Endothelial cell of umbilical vein (primary cell): ENCODE measurements at regions not wholly inside any gene's neighbourhood (a gene's known extent, or its start where the extent isn't known, plus 50 kb on each side); places are given as distances from the start of the nearest gene placed in this dataset.

Experiments used
- BruUV-seq: library from RNA; stranded (reverse); fragments of 400-500 nt; replicated peaks from 2 replicates; lab custom pipeline; 2021; lab: Mats Ljungman, UMichigan
- CTCF ChIA-PET: fragments of 300-600, 350-600 bp; sonication (Branson Sonifier 250); formaldehyde crosslinking; loops from one replicate; lab custom pipeline; 2021; ENCODE audit warnings: antibody characterized with exemption, inconsistent platforms; lab: Charles Lee
- POLR2A ChIA-PET: fragments of 300-600, 350-600 bp; sonication (Branson Sonifier 250); formaldehyde crosslinking; loops from one replicate; lab custom pipeline; 2021; ENCODE audit warnings: antibody characterized with exemption, inconsistent platforms; lab: Charles Lee
- DNase-seq: peaks from one replicate; pipeline ENCODE4 v3.0.0-alpha.2; 2011; ENCODE audit warnings: low read depth, low spot score
- FAIRE-seq: peaks from 2 replicates; lab custom pipeline; 2011; peaks lifted over from hg19 to GRCh38; lab: Jason Lieb, UNC
- H2AFZ ChIP-seq: 2 replicates; pipeline ENCODE4 v1.6.0; 2012; ENCODE audit warnings: low read depth, low read length, control low read depth, inconsistent platforms
- H3K27ac ChIP-seq: 2 replicates; pipeline ENCODE4 v1.5.1; 2011; ENCODE audit warnings: low read depth, mild to moderate bottlenecking, control low read depth, low read length, moderate library complexity; ENCODE audit not compliant: insufficient read depth
- H3K27me3 ChIP-seq, 2 experiments: 2 replicates each; pipeline versions ENCODE4 v1.6.0 to v1.6.1; 2011; ENCODE audit warnings: low read length in 2 of 2, mixed read lengths in 1 of 2; ENCODE audit not compliant: control insufficient read depth in 2 of 2, insufficient read depth in 2 of 2
- H3K36me3 ChIP-seq, 2 experiments: 2 replicates in 1 of 2; 3 replicates in 1 of 2; pipeline ENCODE4 v1.5.1; 2011; ENCODE audit warnings: low read length in 2 of 2, mild to moderate bottlenecking in 1 of 2, moderate library complexity in 1 of 2; ENCODE audit not compliant: control insufficient read depth in 2 of 2, insufficient read depth in 2 of 2; ENCODE audit errors: extremely low read depth in 1 of 2
- H3K4me1 ChIP-seq: 3 replicates; pipeline ENCODE4 v1.5.1; 2011; ENCODE audit warnings: mild to moderate bottlenecking, low read length; ENCODE audit not compliant: control insufficient read depth, insufficient read depth; ENCODE audit errors: extremely low read depth
- H3K4me2 ChIP-seq: 2 replicates; pipeline ENCODE4 v1.6.1; 2011; ENCODE audit warnings: low read length, control low read depth, mixed read lengths; ENCODE audit not compliant: insufficient read depth
- H3K4me3 ChIP-seq, 3 experiments: fragments of 200-600 bp in 1 of 3; sonication (generic), shearing (Covaris generic) in 1 of 3; replicated peaks in 1 of 3; 2 replicates each; pipeline ENCODE4 v1.5.1; 2011 to 2016; ENCODE audit warnings: control low read depth in 3 of 3, low read length in 3 of 3, mild to moderate bottlenecking in 2 of 3, inconsistent platforms in 1 of 3, low read depth in 1 of 3, moderate library complexity in 1 of 3; ENCODE audit not compliant: insufficient read depth in 1 of 3
- H3K79me2 ChIP-seq: 2 replicates; pipeline ENCODE4 v1.6.0; 2012; ENCODE audit warnings: low read length, inconsistent platforms; ENCODE audit not compliant: control insufficient read depth, insufficient read depth
- H3K9ac ChIP-seq: replicated peaks from 2 replicates; pipeline ENCODE3; 2011; ENCODE audit warnings: low read length, control low read depth; ENCODE audit not compliant: insufficient read depth; ENCODE audit errors: extremely low read depth
- H3K9me1 ChIP-seq: replicated peaks from 3 replicates; pipeline ENCODE4 v1.6.0; 2011; ENCODE audit warnings: mild to moderate bottlenecking, low read length; ENCODE audit not compliant: control insufficient read depth, insufficient read depth; ENCODE audit errors: extremely low read depth
- H3K9me3 ChIP-seq: replicated peaks from 2 replicates; pipeline ENCODE4 v1.5.1; 2012; ENCODE audit warnings: low read length, inconsistent platforms; ENCODE audit not compliant: control insufficient read depth, insufficient read depth
- H4K20me1 ChIP-seq: replicated peaks from 2 replicates; pipeline ENCODE3; 2011; ENCODE audit warnings: mild to moderate bottlenecking, low read length; ENCODE audit not compliant: control insufficient read depth, insufficient read depth; ENCODE audit errors: extremely low read depth
- CTCF ChIP-seq, 2 donors: IDR thresholded peaks; 1 replicate in 1 of 2; 2 replicates in 1 of 2; pipeline ENCODE4 v1.5.1; 2011; ENCODE audit warnings: low read length in 2 of 2, mild to moderate bottlenecking in 2 of 2, moderate library complexity in 2 of 2, control low read depth in 1 of 2, inconsistent platforms in 1 of 2, low read depth in 1 of 2; ENCODE audit not compliant: insufficient read depth in 1 of 2; ENCODE audit errors: extremely low read depth in 1 of 2
- EZH2 ChIP-seq: IDR thresholded peaks from 2 replicates; pipeline ENCODE4 v1.6.1; 2012; ENCODE audit warnings: borderline replicate concordance, low read depth, mild to moderate bottlenecking, moderate library complexity, low read length, inconsistent platforms; ENCODE audit not compliant: severe bottlenecking
- FOS ChIP-seq: IDR thresholded peaks from 2 replicates; pipeline ENCODE4 v1.6.1; 2011; ENCODE audit warnings: mild to moderate bottlenecking, low read length, moderate library complexity, borderline replicate concordance; ENCODE audit not compliant: insufficient read depth
- GATA2 ChIP-seq: IDR thresholded peaks from 2 replicates; pipeline ENCODE4 v1.7.0; 2011; ENCODE audit warnings: low read depth, mild to moderate bottlenecking, moderate library complexity, mixed read lengths, low read length; ENCODE audit not compliant: insufficient read length, insufficient read depth
- JUN ChIP-seq: IDR thresholded peaks from 2 replicates; pipeline ENCODE4 v1.6.1; 2011; ENCODE audit warnings: borderline replicate concordance, low read depth; ENCODE audit not compliant: insufficient read length, insufficient read depth
- MAX ChIP-seq: IDR thresholded peaks from 2 replicates; pipeline ENCODE4 v1.6.1; 2011; ENCODE audit not compliant: insufficient read depth, insufficient read length
- MYC ChIP-seq: IDR thresholded peaks from one replicate; pipeline ENCODE4 v1.6.1; 2011; ENCODE audit warnings: mild to moderate bottlenecking, low read depth, low read length
- POLR2A ChIP-seq: IDR thresholded peaks from 2 replicates; pipeline ENCODE4 v1.6.1; 2012; ENCODE audit warnings: low read depth, mild to moderate bottlenecking, control low read depth, low read length
- POLR2AphosphoS5 ChIP-seq: IDR thresholded peaks from 2 replicates; pipeline ENCODE4 v1.6.1; 2012; ENCODE audit warnings: low read depth, mild to moderate bottlenecking, control low read depth, low read length, moderate library complexity; ENCODE audit not compliant: insufficient read depth
- dilution Hi-C: fragments of 300-500 bp; cut with MboI; formaldehyde crosslinking; loops from one replicate; pipeline ENCODE4 v1.15.0; 2019; ENCODE audit warnings: low sequenced_read_pairs; ENCODE audit not compliant: extremely low pct_ligation_motif_present
- intact Hi-C: fragments of 100-400 bp; cut with micrococcal nuclease; formaldehyde crosslinking; loops from one replicate; pipeline ENCODE4 v1.10.0; 2022

- H3K4me1 ChIP-seq: no peaks in the 10 kb centered on the region
- H2AFZ ChIP-seq: no peak overlapping the region
- TF ChIP-seq JUN: no peak
- TF ChIP-seq CTCF (IDR thresholded peaks at IDR 0.05; ENCODE audit: extremely low read depth in 1 of 2, insufficient read depth in 1 of 2, low read depth in 1 of 2, low read length in 2 of 2): no peak
- no peak for TF ChIP-seq GATA2
- TF ChIP-seq POLR2A: no peak
- TF ChIP-seq MYC: no peak
- no peak for TF ChIP-seq MAX
- no peak for TF ChIP-seq POLR2AphosphoS5
- TF ChIP-seq EZH2: no peak
- TF ChIP-seq FOS: no peak
- H3K9me1 ChIP-seq: no peaks in the 10 kb centered on the region
- H3K9me3 ChIP-seq: no peaks in the 10 kb centered on the region
- peaks cover 0 to 11% of the 10 kb centered on the region in 2 experiments for H3K27me3 ChIP-seq
- no peak for FAIRE-seq
- ChIA-PET POLR2A (no interaction called here), CTCF (interaction anchor here (1.0 to 2.4 kb wide), 5 partner anchors 12 to 248 kb away, joined by 3 to 14 read pairs (median 4); no protein-coding TSS in a partner anchor)
- dilution Hi-C loops: no loop called here
- H3K4me3 ChIP-seq: no peak overlapping the region
- intact Hi-C loops: no loop called here
- BruUV-seq: no TSS peak
- no peak overlapping the region for H3K4me2 ChIP-seq
- H3K9ac ChIP-seq: no peak overlapping the region
- no peaks in the 10 kb centered on the region for H3K79me2 ChIP-seq
- H4K20me1 ChIP-seq: no peaks in the 10 kb centered on the region
- no peaks in the 10 kb centered on the region for H3K36me3 ChIP-seq
- H3K27ac ChIP-seq: no peak overlapping the region
- DNase-seq: no peak
These were observed 153.9 kb upstream of the PELI1 start for GRCh38 chr2:64298161-64298560.
